ENCODE measurements at regions not wholly inside any gene's neighbourhood (a gene's known extent, or its start where the extent isn't known, plus 50 kb on each side); places are given as distances from the start of the nearest gene placed in this dataset.

DNA sequence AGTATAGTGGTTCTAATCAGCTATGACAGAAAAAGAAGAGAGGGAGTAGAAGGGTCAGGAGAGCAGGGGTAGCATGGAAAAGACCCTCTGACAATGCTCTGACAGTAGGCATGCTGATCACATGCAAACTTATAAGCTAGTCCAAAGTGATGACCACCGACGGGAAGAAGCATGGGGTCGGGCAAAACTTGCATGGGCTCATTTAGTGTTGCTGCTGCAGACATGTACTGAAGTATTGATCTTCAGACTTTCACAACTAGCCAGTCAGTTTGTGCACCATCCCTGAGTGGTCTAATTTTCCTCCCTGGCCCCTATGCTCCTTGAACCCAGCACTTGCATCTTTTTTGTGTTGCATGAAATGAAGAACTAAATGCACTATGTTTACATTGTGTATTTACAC, 225.4 kb downstream of the SYK start:
- TF ChIP-seq POLR2A (IDR thresholded peaks at IDR 0.05) (no peak), CTCF (IDR thresholded peaks at IDR 0.05) (no peak)

All from esophagus squamous epithelium (tissue), 4 donors.